ENCODE measurements at regions not wholly inside any gene's neighbourhood (a gene's known extent, or its start where the extent isn't known, plus 50 kb on each side); places are given as distances from the start of the nearest gene placed in this dataset.

DNA sequence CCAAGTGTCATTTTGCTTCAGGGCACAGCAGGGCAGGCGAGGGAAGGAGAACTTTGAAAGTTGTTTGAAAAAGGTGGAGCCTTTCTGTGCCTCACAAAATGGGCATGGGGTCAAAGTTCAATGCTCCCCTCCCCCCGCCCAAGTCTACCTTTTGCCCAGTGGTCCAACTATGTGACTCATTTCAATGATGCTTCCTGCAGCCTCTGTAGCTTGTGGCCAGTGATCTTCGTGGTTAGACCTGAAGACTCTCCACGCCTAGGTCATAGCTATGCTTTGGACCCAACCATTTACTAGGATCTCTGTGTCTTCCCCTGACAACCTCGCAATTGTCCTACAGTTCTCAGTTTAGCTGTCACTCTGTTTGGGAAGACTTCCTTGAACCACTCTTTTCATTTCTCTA lies 280.3 kb upstream of the GJB5 start:
- TF ChIP-seq SIN3A (IDR thresholded peaks at IDR 0.05; ENCODE audit: borderline replicate concordance, insufficient read depth, low read length) (no peak), TAF1 (IDR thresholded peaks at IDR 0.05; ENCODE audit: borderline replicate concordance, insufficient read depth, low read length) (no peak), FOXP2 (optimal IDR thresholded peaks at IDR 0.05; ENCODE audit: borderline replicate concordance, extremely low read depth, extremely low read length, insufficient read depth) (no peak), POLR2AphosphoS5 (IDR thresholded peaks at IDR 0.05; ENCODE audit: low read depth, low read length) (no peak)
- TF ChIP-seq, protein P1, sequence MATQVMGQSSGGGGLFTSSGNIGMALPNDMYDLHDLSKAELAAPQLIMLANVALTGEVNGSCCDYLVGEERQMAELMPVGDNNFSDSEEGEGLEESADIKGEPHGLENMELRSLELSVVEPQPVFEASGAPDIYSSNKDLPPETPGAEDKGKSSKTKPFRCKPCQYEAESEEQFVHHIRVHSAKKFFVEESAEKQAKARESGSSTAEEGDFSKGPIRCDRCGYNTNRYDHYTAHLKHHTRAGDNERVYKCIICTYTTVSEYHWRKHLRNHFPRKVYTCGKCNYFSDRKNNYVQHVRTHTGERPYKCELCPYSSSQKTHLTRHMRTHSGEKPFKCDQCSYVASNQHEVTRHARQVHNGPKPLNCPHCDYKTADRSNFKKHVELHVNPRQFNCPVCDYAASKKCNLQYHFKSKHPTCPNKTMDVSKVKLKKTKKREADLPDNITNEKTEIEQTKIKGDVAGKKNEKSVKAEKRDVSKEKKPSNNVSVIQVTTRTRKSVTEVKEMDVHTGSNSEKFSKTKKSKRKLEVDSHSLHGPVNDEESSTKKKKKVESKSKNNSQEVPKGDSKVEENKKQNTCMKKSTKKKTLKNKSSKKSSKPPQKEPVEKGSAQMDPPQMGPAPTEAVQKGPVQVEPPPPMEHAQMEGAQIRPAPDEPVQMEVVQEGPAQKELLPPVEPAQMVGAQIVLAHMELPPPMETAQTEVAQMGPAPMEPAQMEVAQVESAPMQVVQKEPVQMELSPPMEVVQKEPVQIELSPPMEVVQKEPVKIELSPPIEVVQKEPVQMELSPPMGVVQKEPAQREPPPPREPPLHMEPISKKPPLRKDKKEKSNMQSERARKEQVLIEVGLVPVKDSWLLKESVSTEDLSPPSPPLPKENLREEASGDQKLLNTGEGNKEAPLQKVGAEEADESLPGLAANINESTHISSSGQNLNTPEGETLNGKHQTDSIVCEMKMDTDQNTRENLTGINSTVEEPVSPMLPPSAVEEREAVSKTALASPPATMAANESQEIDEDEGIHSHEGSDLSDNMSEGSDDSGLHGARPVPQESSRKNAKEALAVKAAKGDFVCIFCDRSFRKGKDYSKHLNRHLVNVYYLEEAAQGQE (IDR thresholded peaks at IDR 0.05; ENCODE audit: insufficient read depth in 1 of 2, low read depth in 2 of 2, low read length in 2 of 2) = no peak

DNA sequence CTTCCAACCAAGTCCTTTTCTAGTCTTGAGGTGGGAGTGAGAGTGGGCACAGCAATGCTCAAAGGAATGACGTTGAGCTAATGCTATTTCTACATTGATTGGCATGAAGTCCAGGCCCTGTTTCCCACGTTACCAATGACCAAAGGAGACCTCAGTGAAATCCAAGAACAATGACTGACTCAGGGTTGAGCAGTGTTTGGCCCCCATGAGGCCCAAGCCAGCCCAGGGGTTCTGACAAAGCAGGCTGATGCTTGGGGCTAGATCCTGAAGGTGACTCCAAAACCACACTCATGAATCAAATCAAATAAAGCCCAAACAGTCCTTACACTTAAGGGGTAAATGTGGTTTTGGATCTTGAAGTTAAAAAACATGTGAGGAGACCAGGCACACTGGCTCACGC lies 278.5 kb upstream of the GJB5 start:
- TF ChIP-seq SIN3A (IDR thresholded peaks at IDR 0.05; ENCODE audit: borderline replicate concordance, insufficient read depth, low read length) (no peak), TAF1 (IDR thresholded peaks at IDR 0.05; ENCODE audit: borderline replicate concordance, insufficient read depth, low read length) (no peak), POLR2AphosphoS5 (IDR thresholded peaks at IDR 0.05; ENCODE audit: low read depth, low read length) (no peak), FOXP2 (optimal IDR thresholded peaks at IDR 0.05; ENCODE audit: borderline replicate concordance, extremely low read depth, extremely low read length, insufficient read depth) (no peak)
- TF ChIP-seq, protein P1 (IDR thresholded peaks at IDR 0.05; ENCODE audit: insufficient read depth in 1 of 2, low read depth in 2 of 2, low read length in 2 of 2) = no peak

DNA sequence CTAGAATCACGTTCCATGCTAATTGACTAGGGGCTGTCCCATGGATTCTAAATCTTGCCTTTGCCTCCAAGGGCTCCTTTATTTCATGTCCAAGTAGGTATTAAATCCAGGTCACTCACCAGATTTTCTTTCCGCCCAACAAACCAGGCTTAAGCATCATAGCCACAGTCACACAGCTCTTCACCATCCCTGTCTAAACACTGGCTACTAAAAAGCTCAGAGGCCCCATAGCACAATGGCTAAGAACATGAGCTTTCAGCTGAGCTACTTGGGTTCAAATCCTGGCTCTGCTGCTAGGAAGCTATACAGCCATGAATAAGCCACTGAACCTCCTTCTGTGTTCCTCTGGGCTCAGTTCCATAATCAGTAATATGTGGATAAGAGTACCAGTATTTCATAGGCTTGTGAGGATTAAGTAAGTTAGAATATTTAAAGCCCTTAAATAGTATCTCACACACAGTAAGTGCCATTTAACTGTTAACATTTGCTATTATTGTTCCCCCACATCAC lies 277.2 kb upstream of the GJB5 start:
- TF ChIP-seq POLR2AphosphoS5 (IDR thresholded peaks at IDR 0.05; ENCODE audit: low read depth, low read length) (no peak), FOXP2 (optimal IDR thresholded peaks at IDR 0.05; ENCODE audit: borderline replicate concordance, extremely low read depth, extremely low read length, insufficient read depth) (no peak), TAF1 (IDR thresholded peaks at IDR 0.05; ENCODE audit: borderline replicate concordance, insufficient read depth, low read length) (no peak), SIN3A (IDR thresholded peaks at IDR 0.05; ENCODE audit: borderline replicate concordance, insufficient read depth, low read length) (no peak)
- TF ChIP-seq, protein P1 (IDR thresholded peaks at IDR 0.05; ENCODE audit: insufficient read depth in 1 of 2, low read depth in 2 of 2, low read length in 2 of 2) = no peak

DNA sequence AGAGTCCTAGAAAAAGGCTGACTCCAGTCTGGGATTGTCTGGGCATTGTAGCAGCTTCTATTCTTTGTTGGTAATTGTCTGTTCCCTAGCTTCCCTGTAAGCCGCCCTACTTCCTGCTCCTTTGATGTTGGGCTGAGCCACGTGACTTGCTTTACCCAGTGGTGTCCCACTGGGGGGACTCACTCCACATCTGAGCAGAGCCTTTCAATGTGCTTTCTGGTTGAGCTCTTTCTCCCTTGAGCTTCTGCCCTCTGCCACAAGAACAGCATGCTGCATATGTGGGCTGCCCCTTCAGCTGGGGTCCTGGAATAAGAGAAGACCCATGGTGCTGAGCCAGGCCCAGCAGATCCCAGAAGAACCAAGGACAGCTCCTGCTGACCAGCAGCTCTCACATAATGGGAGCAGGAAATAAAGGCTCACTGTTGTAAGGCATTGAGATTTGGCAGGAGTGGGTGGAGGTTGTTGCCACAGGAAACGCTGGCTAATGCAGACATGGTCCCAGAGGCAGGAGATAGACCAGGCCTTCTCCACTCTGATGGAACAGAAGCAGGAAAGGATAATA lies 276.3 kb upstream of the GJB5 start:
- no peak for TF ChIP-seq TAF1 (IDR thresholded peaks at IDR 0.05; ENCODE audit: borderline replicate concordance, insufficient read depth, low read length)
- TF ChIP-seq, protein P1 (IDR thresholded peaks at IDR 0.05; ENCODE audit: insufficient read depth in 1 of 2, low read depth in 2 of 2, low read length in 2 of 2) = peak; percentile 30 to 87; a peak in 2 of 4 replicates
- no peak for TF ChIP-seq FOXP2 (optimal IDR thresholded peaks at IDR 0.05; ENCODE audit: borderline replicate concordance, extremely low read depth, extremely low read length, insufficient read depth)

DNA sequence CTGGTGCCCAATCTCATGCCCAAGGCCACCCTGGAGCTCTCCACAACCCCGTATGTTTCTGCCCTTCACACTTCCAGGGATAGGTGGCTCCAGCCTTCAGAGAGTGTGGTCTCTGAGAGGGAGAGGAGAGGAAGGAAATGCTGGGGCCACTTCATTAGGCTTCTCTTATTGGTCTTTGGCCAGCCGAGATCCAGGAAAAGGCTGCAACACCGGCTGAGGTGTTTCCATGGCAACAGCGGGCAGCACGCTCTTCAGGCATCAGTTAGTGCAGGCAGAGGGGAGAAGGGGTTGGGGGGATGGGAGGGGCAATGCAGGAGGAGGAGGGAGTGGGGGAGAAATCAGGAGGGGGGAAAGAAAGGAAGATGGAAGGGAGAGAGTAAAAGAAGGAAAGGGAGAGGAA lies 275.1 kb upstream of the GJB5 start:
- TF ChIP-seq FOXP2 (optimal IDR thresholded peaks at IDR 0.05; ENCODE audit: borderline replicate concordance, extremely low read depth, extremely low read length, insufficient read depth) = no peak
- TF ChIP-seq POLR2AphosphoS5 (IDR thresholded peaks at IDR 0.05; ENCODE audit: low read depth, low read length) = no peak
- no peak for TF ChIP-seq SIN3A (IDR thresholded peaks at IDR 0.05; ENCODE audit: borderline replicate concordance, insufficient read depth, low read length)
- TF ChIP-seq, protein P1 (IDR thresholded peaks at IDR 0.05; ENCODE audit: insufficient read depth in 1 of 2, low read depth in 2 of 2, low read length in 2 of 2) = no peak
- TF ChIP-seq TAF1 (IDR thresholded peaks at IDR 0.05; ENCODE audit: borderline replicate concordance, insufficient read depth, low read length) = no peak

All from PFSK-1 (cell line).